HepG2 (cell line): ENCODE measurements at regions not wholly inside any gene's neighbourhood (a gene's known extent, or its start where the extent isn't known, plus 50 kb on each side); places are given as distances from the start of the nearest gene placed in this dataset.

Source experiments
- ATAC-seq: fragments of 200-7000 bp; cut with Tn5 transposase; 3 replicates; pipeline ENCODE4 v1.9.1; 2020; ENCODE audit warnings: mild to moderate bottlenecking, moderate library complexity
- BruUV-seq: library from RNA; stranded (reverse); fragments of 400-500 nt; replicated peaks from 2 replicates; lab custom pipeline; 2021; lab: Mats Ljungman, UMichigan
- CTCF ChIA-PET: fragments of 300-600 bp; formaldehyde crosslinking; extraction: SDS; loops from one replicate; lab custom pipeline; 2021; ENCODE audit warnings: low total read pairs, inconsistent platforms, low intra/inter-chr PET ratio; lab: Yijun Ruan, JAX
- POLR2A ChIA-PET: fragments of 350-600 bp; sonication (Branson Sonifier 250); formaldehyde crosslinking; loops from one replicate; lab custom pipeline; 2020; ENCODE audit warnings: antibody characterized with exemption, inconsistent platforms; lab: Yijun Ruan, JAX
- DNase-seq: peaks from one replicate; pipeline ENCODE4 v3.0.0-alpha.2; 2015; ENCODE audit warnings: low spot score
- FAIRE-seq: peaks from 3 replicates; lab custom pipeline; 2011; peaks lifted over from hg19 to GRCh38; lab: Jason Lieb, UNC
- H2AFZ ChIP-seq: one replicate; pipeline ENCODE4 v1.6.1; 2011; ENCODE audit warnings: low read length, inconsistent platforms
- H3K27ac ChIP-seq: fragments of 300-600 bp; 3 replicates; pipeline ENCODE4 v1.8.0; 2011; ENCODE audit warnings: mixed run types, mild to moderate bottlenecking, mixed read lengths, low read length, inconsistent platforms; ENCODE audit not compliant: insufficient read depth; ENCODE audit errors: extremely low read length
- H3K27me3 ChIP-seq, 2 experiments: fragments of 200-600 bp in 1 of 2; 2 replicates in 1 of 2; 3 replicates in 1 of 2; pipeline versions ENCODE4 v1.6.0 to v1.8.0; 2011; ENCODE audit warnings: low read length in 2 of 2, mild to moderate bottlenecking in 2 of 2, moderate library complexity in 2 of 2, inconsistent platforms in 1 of 2; ENCODE audit not compliant: insufficient read depth in 2 of 2, control insufficient read depth in 1 of 2
- H3K36me3 ChIP-seq, 2 experiments: fragments of 200-600 bp in 1 of 2; replicated peaks in 1 of 2; 2 replicates in 1 of 2; 3 replicates in 1 of 2; pipeline versions ENCODE4 v1.5.1 to v1.8.0; 2011; ENCODE audit warnings: low read length in 2 of 2, inconsistent platforms in 1 of 2; ENCODE audit not compliant: insufficient read depth in 2 of 2, control insufficient read depth in 1 of 2
- H3K4me1 ChIP-seq: 2 replicates; pipeline ENCODE4 v1.5.1; 2012; ENCODE audit warnings: low read length, inconsistent platforms; ENCODE audit not compliant: insufficient read depth
- H3K4me2 ChIP-seq: 2 replicates; pipeline ENCODE4 v1.6.0; 2011; ENCODE audit warnings: low read depth, low read length, inconsistent platforms
- H3K4me3 ChIP-seq, 3 experiments: fragments of 200-600 bp in 1 of 3; sonication (generic), shearing (Covaris generic) in 1 of 3; replicated peaks in 1 of 3; 2 replicates each; pipeline ENCODE4 v1.5.1; 2011 to 2016; ENCODE audit warnings: low read length in 3 of 3, inconsistent platforms in 2 of 3, low read depth in 2 of 3, mild to moderate bottlenecking in 2 of 3, control low read depth in 1 of 3, mixed read lengths in 1 of 3; ENCODE audit not compliant: insufficient read depth in 1 of 3
- H3K79me2 ChIP-seq: one replicate; pipeline ENCODE4 v1.6.1; 2011; ENCODE audit warnings: low read length, inconsistent platforms; ENCODE audit not compliant: insufficient read depth
- H3K9ac ChIP-seq: 2 replicates; pipeline ENCODE4 v1.6.0; 2011; ENCODE audit warnings: mild to moderate bottlenecking, low read depth, low read length, inconsistent platforms; ENCODE audit not compliant: insufficient read depth
- H3K9me3 ChIP-seq: 2 replicates; pipeline ENCODE4 v1.5.1; 2012; ENCODE audit warnings: mild to moderate bottlenecking, low read length
- H4K20me1 ChIP-seq: 2 replicates; pipeline ENCODE4 v1.6.0; 2011; ENCODE audit warnings: inconsistent platforms, mild to moderate bottlenecking, low read length, moderate library complexity; ENCODE audit not compliant: insufficient read depth
- BHLHE40 ChIP-seq: IDR thresholded peaks from 2 replicates; pipeline ENCODE4 v1.6.1; 2011; ENCODE audit warnings: low read length, improper control_type of control experiment
- CREB3 ChIP-seq: sonication (generic); formaldehyde crosslinking; IDR thresholded peaks from 2 replicates; pipeline ENCODE4 v1.5.0; 2020; ENCODE audit warnings: missing genetic modification reagents
- MAX ChIP-seq: IDR thresholded peaks from 2 replicates; pipeline ENCODE4 v1.6.1; 2012; ENCODE audit warnings: inconsistent platforms
- RFX3 ChIP-seq: IDR thresholded peaks from 2 replicates; pipeline ENCODE4 v1.6.1; 2016; ENCODE audit warnings: missing biosample characterization, missing genetic modification reagents
- SSRP1 ChIP-seq: IDR thresholded peaks from 2 replicates; pipeline ENCODE4 v1.6.1; 2016; ENCODE audit warnings: control low read depth
- TBL1XR1 ChIP-seq: fragments of 150-350 bp; IDR thresholded peaks from 2 replicates; pipeline ENCODE4 v1.6.1; 2014; ENCODE audit warnings: borderline replicate concordance, low read length; ENCODE audit not compliant: partially characterized antibody
- TP53 ChIP-seq: sonication (generic); formaldehyde crosslinking; conservative IDR thresholded peaks from 2 replicates; pipeline ENCODE4 v1.4.0; 2020; ENCODE audit warnings: missing genetic modification reagents
- ZFP91 ChIP-seq: sonication (generic); formaldehyde crosslinking; IDR thresholded peaks from 2 replicates; pipeline ENCODE4 v1.9.0; 2022; ENCODE audit warnings: missing genetic modification reagents, mild to moderate bottlenecking, borderline replicate concordance
- ZMAT3 ChIP-seq: sonication (generic); formaldehyde crosslinking; conservative IDR thresholded peaks from 2 replicates; pipeline ENCODE4 v1.7.0; 2021; ENCODE audit warnings: missing genetic modification reagents
- ZNF281 ChIP-seq: sonication (generic); formaldehyde crosslinking; IDR thresholded peaks from 2 replicates; pipeline ENCODE4 v1.4.0; 2020; ENCODE audit warnings: missing genetic modification reagents, borderline replicate concordance
- ZNF44 ChIP-seq: sonication (generic); formaldehyde crosslinking; IDR thresholded peaks from 2 replicates; pipeline ENCODE4 v1.5.1; 2020; ENCODE audit warnings: mild to moderate bottlenecking, missing genetic modification reagents
- ZNF549 ChIP-seq: sonication (generic); formaldehyde crosslinking; IDR thresholded peaks from 2 replicates; pipeline ENCODE4 v1.5.0; 2020; ENCODE audit warnings: missing genetic modification reagents
- ZNF552 ChIP-seq: sonication (generic); formaldehyde crosslinking; IDR thresholded peaks from 2 replicates; pipeline ENCODE4 v1.9.0; 2022; ENCODE audit warnings: missing genetic modification reagents, mild to moderate bottlenecking, borderline replicate concordance
- ZNF577 ChIP-seq: sonication (generic); formaldehyde crosslinking; IDR thresholded peaks from 2 replicates; pipeline ENCODE4 v1.4.0; 2020; ENCODE audit warnings: mild to moderate bottlenecking, low read depth, missing genetic modification reagents, borderline replicate concordance
- WGBS: methylation state at CpG from one replicate; pipeline ENCODE4 v1.1.6; 2017; ENCODE audit warnings: low lambda C conversion rate; 5-methylcytosine and 5-hydroxymethylcytosine counted together
- in situ Hi-C: cut with HindIII; loops from 2 replicates; pipeline ENCODE4 v1.10.0; 2017; ENCODE audit warnings: low pct_unique_long_range_greater_than_20kb; ENCODE audit not compliant: extremely low pct_ligation_motif_present
- intact Hi-C: fragments of 100-400 bp; cut with micrococcal nuclease; formaldehyde crosslinking; loops from one replicate; pipeline ENCODE4 v1.10.0; 2022; ENCODE audit not compliant: unreplicated experiment

GRCh38 chr7:41487229-41487940 lies 215.5 kb downstream of the INHBA start:
- no peak for TF ChIP-seq RFX3 (CRISPR knock-in tag)
- TF ChIP-seq CREB3 (CRISPR knock-in tag), result no peak
- no peak for TF ChIP-seq ZFP91
- TF ChIP-seq, all 625 proteins: peak for 0
- H3K4me2 ChIP-seq, result no peak overlapping the region
- in situ Hi-C loops, result no loop called here
- no peak overlapping the region for H2AFZ ChIP-seq
- WGBS, result 46% methylated on average over 7 of the region's 7 CpGs
- no peak for FAIRE-seq
- no peaks in the 10 kb centered on the region for H3K27me3 ChIP-seq
- no peak for DNase-seq
- no peaks in the 10 kb centered on the region for H3K36me3 ChIP-seq
- H4K20me1 ChIP-seq, result no peaks in the 10 kb centered on the region
- H3K4me1 ChIP-seq, result no peaks in the 10 kb centered on the region
- H3K27ac ChIP-seq, result no peak overlapping the region
- no peak overlapping the region for H3K4me3 ChIP-seq
- peaks cover 17% of the 10 kb centered on the region; the same call in 1 of the 2 replicates for H3K9me3 ChIP-seq
- intact Hi-C loops, result no loop called here
- POLR2A ChIA-PET, result no interaction called here
- CTCF ChIA-PET, result no interaction called here
- H3K9ac ChIP-seq, result no peak overlapping the region
- no TSS peak for BruUV-seq
- no peak for ATAC-seq
- H3K79me2 ChIP-seq, result no peaks in the 10 kb centered on the region

- intact Hi-C loops, result no loop called here
- FAIRE-seq (no peak), DNase-seq (no peak), ATAC-seq (no peak)
- H3K9me3 ChIP-seq, result peaks cover 23% of the 10 kb centered on the region
- H3K4me3 ChIP-seq, result no peak overlapping the region
- ChIA-PET CTCF (no interaction called here), POLR2A (no interaction called here)
- H4K20me1 ChIP-seq, result no peaks in the 10 kb centered on the region
- no peak overlapping the region for H3K27ac ChIP-seq
- H2AFZ ChIP-seq, result no peak overlapping the region
- no TSS peak for BruUV-seq
- H3K79me2 ChIP-seq, result no peaks in the 10 kb centered on the region
- no peak overlapping the region for H3K4me2 ChIP-seq
- no peaks in the 10 kb centered on the region for H3K36me3 ChIP-seq
- no peak overlapping the region for H3K9ac ChIP-seq
- no peaks in the 10 kb centered on the region for H3K27me3 ChIP-seq
- H3K4me1 ChIP-seq, result no peaks in the 10 kb centered on the region
- in situ Hi-C loops, result no loop called here
- no peak for TF ChIP-seq BHLHE40
- TF ChIP-seq ZNF577 (CRISPR knock-in tag), result no peak
- no peak for TF ChIP-seq ZMAT3 (CRISPR knock-in tag)
- no peak for TF ChIP-seq ZNF552 (CRISPR knock-in tag)
- no peak for TF ChIP-seq ZNF549 (CRISPR knock-in tag)
- TF ChIP-seq MAX, result no peak
- no peak for TF ChIP-seq TP53
- TF ChIP-seq ZNF281 (CRISPR knock-in tag), result no peak
- no peak for TF ChIP-seq TBL1XR1
- no peak for TF ChIP-seq SSRP1 (CRISPR knock-in tag)
- no peak for TF ChIP-seq ZNF44 (CRISPR knock-in tag)
These were observed 221.5 kb downstream of the INHBA start for GRCh38 chr7:41481353-41481752.
